ENCODE measurements at regions not wholly inside any gene's neighbourhood (a gene's known extent, or its start where the extent isn't known, plus 50 kb on each side); places are given as distances from the start of the nearest gene placed in this dataset.

GRCh38 chr4:147303174-147303872 lies 177.6 kb upstream of the EDNRA start:
- TF ChIP-seq CTCF (IDR thresholded peaks at IDR 0.05; ENCODE audit: poor library complexity) (no peak), EZH2 (IDR thresholded peaks at IDR 0.05; ENCODE audit: borderline replicate concordance) (no peak), EZH2phosphoT487 (IDR thresholded peaks at IDR 0.05; ENCODE audit: low read depth, severe bottlenecking, unreplicated experiment) (no peak)
